ENCODE measurements at regions not wholly inside any gene's neighbourhood (a gene's known extent, or its start where the extent isn't known, plus 50 kb on each side); places are given as distances from the start of the nearest gene placed in this dataset.

GRCh38 chr4:72690771-72691170 lies 121.8 kb upstream of the ADAMTS3 start:
- TF ChIP-seq CTCF (IDR thresholded peaks at IDR 0.05; ENCODE audit: low read depth, low read length, missing input control) (no peak), EGR1 (IDR thresholded peaks at IDR 0.05; ENCODE audit: low read depth in 2 of 2) (no peak), ATF3 (IDR thresholded peaks at IDR 0.05) (no peak), REST (IDR thresholded peaks at IDR 0.05) (no peak), SP1 (IDR thresholded peaks at IDR 0.05) (no peak), HNF4G (IDR thresholded peaks at IDR 0.05) (no peak), YY1 (IDR thresholded peaks at IDR 0.05) (no peak), MAX (IDR thresholded peaks at IDR 0.05) (no peak), RAD21 (IDR thresholded peaks at IDR 0.05) (no peak), GABPA (IDR thresholded peaks at IDR 0.05 in 1 of 2, conservative IDR thresholded peaks at IDR 0.05 in 1 of 2) (no peak), ZBTB33 (IDR thresholded peaks at IDR 0.05) (no peak), TAF1 (conservative IDR thresholded peaks at IDR 0.05) (no peak), FOXA1 (IDR thresholded peaks at IDR 0.05) (no peak)
